Adrenal gland (tissue), 5 donors: ENCODE measurements at regions not wholly inside any gene's neighbourhood (a gene's known extent, or its start where the extent isn't known, plus 50 kb on each side); places are given as distances from the start of the nearest gene placed in this dataset.

Source experiments
- POLR2A ChIP-seq, 2 donors: fragments of 450-650 bp; IDR thresholded peaks; one replicate each; pipeline ENCODE4 v1.6.1; 2017; ENCODE audit warnings: antibody characterized with exemption in 2 of 2, mild to moderate bottlenecking in 2 of 2, moderate library complexity in 1 of 2
- TF ChIP-seq, protein P1 (sequence below), 6 experiments: fragments of 450-650 bp in 4 of 6; fragments of 200-600 bp in 2 of 6; sonication (generic) in 1 of 6; IDR thresholded peaks; 1 replicate in 5 of 6; 2 replicates in 1 of 6; pipeline versions ENCODE4 v1.5.1 to v1.8.0; 2016 to 2021; ENCODE audit warnings: antibody characterized with exemption in 6 of 6, mild to moderate bottlenecking in 2 of 6, moderate library complexity in 1 of 6
- donor health status: DM: no; HTN: no; CAD: no.

GRCh38 chr20:12269579-12269978 is 351.9 kb downstream of the BTBD3 start:
- TF ChIP-seq, protein P1, sequence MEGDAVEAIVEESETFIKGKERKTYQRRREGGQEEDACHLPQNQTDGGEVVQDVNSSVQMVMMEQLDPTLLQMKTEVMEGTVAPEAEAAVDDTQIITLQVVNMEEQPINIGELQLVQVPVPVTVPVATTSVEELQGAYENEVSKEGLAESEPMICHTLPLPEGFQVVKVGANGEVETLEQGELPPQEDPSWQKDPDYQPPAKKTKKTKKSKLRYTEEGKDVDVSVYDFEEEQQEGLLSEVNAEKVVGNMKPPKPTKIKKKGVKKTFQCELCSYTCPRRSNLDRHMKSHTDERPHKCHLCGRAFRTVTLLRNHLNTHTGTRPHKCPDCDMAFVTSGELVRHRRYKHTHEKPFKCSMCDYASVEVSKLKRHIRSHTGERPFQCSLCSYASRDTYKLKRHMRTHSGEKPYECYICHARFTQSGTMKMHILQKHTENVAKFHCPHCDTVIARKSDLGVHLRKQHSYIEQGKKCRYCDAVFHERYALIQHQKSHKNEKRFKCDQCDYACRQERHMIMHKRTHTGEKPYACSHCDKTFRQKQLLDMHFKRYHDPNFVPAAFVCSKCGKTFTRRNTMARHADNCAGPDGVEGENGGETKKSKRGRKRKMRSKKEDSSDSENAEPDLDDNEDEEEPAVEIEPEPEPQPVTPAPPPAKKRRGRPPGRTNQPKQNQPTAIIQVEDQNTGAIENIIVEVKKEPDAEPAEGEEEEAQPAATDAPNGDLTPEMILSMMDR (IDR thresholded peaks at IDR 0.05), result no peak
- TF ChIP-seq POLR2A (IDR thresholded peaks at IDR 0.05), result no peak
